Neuronal stem cell (in vitro differentiated cells): ENCODE measurements at regions not wholly inside any gene's neighbourhood (a gene's known extent, or its start where the extent isn't known, plus 50 kb on each side); places are given as distances from the start of the nearest gene placed in this dataset.
A peak's percentile ranks its signal among the peaks of the same experiment; 100 is the strongest.

ENCODE experiments used
- DNase-seq: peaks from one replicate; pipeline ENCODE4 v3.0.0-alpha.2; 2013; ENCODE audit warnings: low spot score
- H2AFZ ChIP-seq: one replicate; pipeline ENCODE4 v1.6.1; 2013; ENCODE audit warnings: mild to moderate bottlenecking, low read length, inconsistent platforms
- H2AK5ac ChIP-seq: 2 replicates; pipeline ENCODE4 v1.6.1; 2013; ENCODE audit warnings: low read depth, mild to moderate bottlenecking, inconsistent platforms, low read length, moderate library complexity, mixed read lengths
- H2BK120ac ChIP-seq: 2 replicates; pipeline ENCODE4 v1.6.1; 2013; ENCODE audit warnings: low read depth, mild to moderate bottlenecking, inconsistent platforms, low read length, moderate library complexity, mixed read lengths
- H2BK12ac ChIP-seq: one replicate; pipeline ENCODE4 v1.6.1; 2013; ENCODE audit warnings: low read length, inconsistent platforms
- H2BK15ac ChIP-seq: 2 replicates; pipeline ENCODE4 v1.6.1; 2013; ENCODE audit warnings: mild to moderate bottlenecking, low read length, inconsistent platforms, mixed read lengths
- H2BK5ac ChIP-seq: one replicate; pipeline ENCODE4 v1.6.1; 2013; ENCODE audit warnings: inconsistent platforms, mild to moderate bottlenecking, low read length, moderate library complexity
- H3K14ac ChIP-seq: one replicate; pipeline ENCODE4 v1.6.1; 2013; ENCODE audit warnings: low read length, inconsistent platforms
- H3K18ac ChIP-seq: 2 replicates; pipeline ENCODE4 v1.6.1; 2013; ENCODE audit warnings: low read length, inconsistent platforms
- H3K23ac ChIP-seq: 2 replicates; pipeline ENCODE4 v1.6.1; 2013; ENCODE audit warnings: low read depth, mild to moderate bottlenecking, mixed read lengths, low read length, inconsistent platforms; ENCODE audit not compliant: poor library complexity
- H3K27ac ChIP-seq: replicated peaks from 3 replicates; pipeline ENCODE4 v1.5.1; 2013; ENCODE audit warnings: low read length, inconsistent platforms
- H3K27me3 ChIP-seq, 3 experiments: 2 replicates each; pipeline ENCODE4 v1.6.1; 2013; ENCODE audit warnings: low read length in 3 of 3, mild to moderate bottlenecking in 2 of 3, inconsistent platforms in 1 of 3, low read depth in 1 of 3, mixed read lengths in 1 of 3, moderate library complexity in 1 of 3; ENCODE audit not compliant: control insufficient read depth in 3 of 3, insufficient read depth in 3 of 3
- H3K36me3 ChIP-seq, 2 donors: replicated peaks in 1 of 2; 2 replicates each; pipeline ENCODE4 v1.6.1; 2013; ENCODE audit warnings: low read length in 2 of 2; ENCODE audit not compliant: control insufficient read depth in 2 of 2, insufficient read depth in 2 of 2
- H3K4ac ChIP-seq: 2 replicates; pipeline ENCODE4 v1.6.1; 2013; ENCODE audit warnings: inconsistent platforms, mild to moderate bottlenecking, low read length, moderate library complexity
- H3K4me1 ChIP-seq, 2 donors: 1 replicate in 1 of 2; 2 replicates in 1 of 2; pipeline ENCODE4 v1.6.1; 2013; ENCODE audit warnings: low read length in 2 of 2, low read depth in 1 of 2; ENCODE audit not compliant: control insufficient read depth in 2 of 2, insufficient read depth in 1 of 2
- H3K4me2 ChIP-seq: one replicate; pipeline ENCODE4 v1.6.1; 2013; ENCODE audit warnings: mild to moderate bottlenecking, low read length, inconsistent platforms; ENCODE audit not compliant: insufficient read depth, poor library complexity, severe bottlenecking
- H3K4me3 ChIP-seq, 2 donors: 2 replicates each; pipeline ENCODE4 v1.5.1; 2013; ENCODE audit warnings: low read length in 2 of 2, mild to moderate bottlenecking in 2 of 2, inconsistent platforms in 1 of 2, moderate library complexity in 1 of 2
- H3K79me1 ChIP-seq: one replicate; pipeline ENCODE4 v1.6.1; 2013; ENCODE audit warnings: low read depth, mild to moderate bottlenecking, inconsistent platforms, low read length, moderate library complexity
- H3K9ac ChIP-seq: one replicate; pipeline ENCODE4 v1.6.1; 2013; ENCODE audit warnings: mild to moderate bottlenecking, low read depth, low read length, inconsistent platforms; ENCODE audit not compliant: poor library complexity
- H3K9me3 ChIP-seq, 2 donors: replicated peaks in 1 of 2; 2 replicates each; pipeline versions ENCODE3 to v1.6.1; 2013; ENCODE audit warnings: low read length in 2 of 2, mild to moderate bottlenecking in 2 of 2, inconsistent platforms in 1 of 2, low read depth in 1 of 2, mixed read lengths in 1 of 2, moderate library complexity in 1 of 2; ENCODE audit not compliant: control insufficient read depth in 2 of 2, insufficient read depth in 1 of 2
- H4K8ac ChIP-seq: one replicate; pipeline ENCODE4 v1.6.1; 2013; ENCODE audit warnings: low read depth, mild to moderate bottlenecking, inconsistent platforms, low read length, moderate library complexity
- H4K91ac ChIP-seq: one replicate; pipeline ENCODE4 v1.6.1; 2013; ENCODE audit warnings: low read length, low read depth, mild to moderate bottlenecking, inconsistent platforms; ENCODE audit not compliant: poor library complexity
- WGBS, 2 donors: extraction: QIAGEN DNeasy Blood & Tissue Kit; methylation state at CpG; one replicate each; pipeline ENCODE4 v1.1.7; 2013; ENCODE audit warnings: missing lambda C conversion rate in 2 of 2, mixed read lengths in 1 of 2; ENCODE audit not compliant: insufficient read length in 2 of 2, insufficient replicate concordance in 1 of 2; ENCODE audit errors: extremely low coverage in 2 of 2; 5-methylcytosine and 5-hydroxymethylcytosine counted together

DNA sequence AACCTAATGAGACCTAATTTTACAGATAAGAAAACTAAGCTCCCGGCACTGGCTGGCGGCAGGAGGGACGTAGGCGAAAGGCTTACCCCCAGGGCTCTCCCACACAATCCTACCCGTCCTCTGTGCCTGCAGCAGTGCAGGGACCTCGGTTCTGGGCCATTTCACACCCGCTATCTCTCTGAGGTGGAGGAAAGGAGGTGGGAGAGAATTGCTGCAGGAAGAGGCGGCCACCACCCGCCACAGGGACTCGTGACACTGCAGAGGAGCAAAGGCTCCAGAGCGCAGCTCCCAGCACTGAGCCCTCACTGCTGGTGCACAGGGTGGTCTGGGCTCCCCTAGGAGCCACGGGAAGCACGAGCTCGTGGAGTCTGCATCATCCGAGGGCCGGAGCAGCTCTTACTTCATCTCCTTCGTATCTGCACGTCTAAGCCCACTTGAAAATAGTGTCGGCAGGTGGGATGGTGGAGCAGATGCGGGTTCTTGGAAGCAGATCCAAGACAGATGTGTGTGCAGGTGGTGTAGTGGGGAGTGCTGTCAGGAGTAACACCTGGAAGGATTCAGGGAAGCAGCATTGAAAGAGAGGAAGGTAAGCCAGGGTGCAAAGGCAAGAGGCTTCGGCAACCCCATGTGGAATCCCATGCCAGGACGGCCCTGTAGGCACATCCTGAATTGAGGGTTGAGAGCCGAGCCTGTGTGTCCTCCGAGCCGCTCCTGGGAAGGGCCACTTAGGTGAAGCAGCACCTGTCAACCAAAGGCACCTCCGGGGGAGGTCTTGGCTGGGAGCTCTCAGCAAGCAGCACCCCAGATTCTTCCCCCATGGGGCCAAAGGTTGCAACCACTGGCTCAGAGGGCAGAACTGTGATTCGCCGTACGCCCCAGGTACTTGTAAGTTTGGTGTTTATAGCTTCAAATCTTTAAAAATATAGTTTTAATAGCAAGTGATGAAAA lies 115.8 kb upstream of the SPACA7 start:
- peak overlapping the region; percentile 76 for H3K18ac ChIP-seq
- no peaks in the 10 kb centered on the region for H3K36me3 ChIP-seq
- WGBS, 2 donors, result no CpG with 5 or more reads among the region's 29 CpGs
- H3K9me3 ChIP-seq, result peaks cover 5 to 17% of the 10 kb centered on the region in 2 donors
- H3K14ac ChIP-seq, result peak overlapping the region; percentile 1
- H3K4me3 ChIP-seq, result no peak overlapping the region
- no peak overlapping the region for H2BK5ac ChIP-seq
- no peak overlapping the region for H2AFZ ChIP-seq
- no peak overlapping the region for H2BK120ac ChIP-seq
- H3K9ac ChIP-seq, result no peak overlapping the region
- H3K27ac ChIP-seq, result no peak overlapping the region
- H3K4ac ChIP-seq, result no peak overlapping the region
- peak overlapping the region; percentile 4 for H2BK15ac ChIP-seq
- H4K91ac ChIP-seq, result no peak overlapping the region
- H2BK12ac ChIP-seq, result peak overlapping the region; percentile 89
- no peak overlapping the region for H3K4me2 ChIP-seq
- no peak overlapping the region for H3K23ac ChIP-seq
- H4K8ac ChIP-seq, result no peak overlapping the region
- peak overlapping the region; percentile 89 for H2AK5ac ChIP-seq
- peaks cover 0 to 1% of the 10 kb centered on the region in 2 donors for H3K4me1 ChIP-seq
- no peaks in the 10 kb centered on the region for H3K79me1 ChIP-seq
- no peak for DNase-seq
- H3K27me3 ChIP-seq, result no peaks in the 10 kb centered on the region

DNA sequence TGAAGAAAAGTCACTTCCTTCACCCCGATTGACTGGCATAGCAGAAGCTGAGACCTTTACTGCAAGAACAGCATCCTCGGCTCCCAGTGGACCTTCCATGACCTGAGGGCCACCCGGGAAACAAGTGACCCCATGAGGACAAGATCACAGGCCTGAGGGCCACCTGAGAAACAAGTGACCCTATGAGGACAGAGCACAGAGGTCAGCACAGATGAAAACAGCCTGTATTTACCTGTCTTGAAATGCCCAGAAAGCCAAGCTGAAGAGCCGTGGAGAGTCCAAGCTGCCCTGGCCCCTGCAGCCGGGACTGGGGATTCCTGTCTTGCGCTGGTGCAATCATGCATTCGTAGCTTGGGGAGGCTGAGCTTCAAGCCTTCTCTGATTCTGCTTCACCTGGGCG lies 114.2 kb upstream of the SPACA7 start:
- Histone ChIP-seq H4K91ac (no peak overlapping the region), H3K4ac (no peak overlapping the region), H2BK12ac (no peak overlapping the region), H3K36me3 (no peaks in the 10 kb centered on the region), H3K4me2 (no peak overlapping the region), H3K4me1 (peaks cover 0 to 1% of the 10 kb centered on the region in 2 donors), H3K23ac (no peak overlapping the region), H3K79me1 (no peaks in the 10 kb centered on the region), H2AFZ (no peak overlapping the region), H3K18ac (peak overlapping the region; percentile 15), H2BK120ac (no peak overlapping the region), H3K9me3 (peaks cover 3 to 13% of the 10 kb centered on the region in 2 donors), H2BK15ac (no peak overlapping the region), H3K4me3 (no peak overlapping the region), H2BK5ac (no peak overlapping the region), H4K8ac (no peak overlapping the region), H3K9ac (no peak overlapping the region), H3K27me3 (no peaks in the 10 kb centered on the region), H3K27ac (no peak overlapping the region), H2AK5ac (no peak overlapping the region), H3K14ac (no peak overlapping the region)
- DNase-seq, result no peak
- WGBS, 2 donors, result no CpG with 5 or more reads among the region's 8 CpGs

DNA sequence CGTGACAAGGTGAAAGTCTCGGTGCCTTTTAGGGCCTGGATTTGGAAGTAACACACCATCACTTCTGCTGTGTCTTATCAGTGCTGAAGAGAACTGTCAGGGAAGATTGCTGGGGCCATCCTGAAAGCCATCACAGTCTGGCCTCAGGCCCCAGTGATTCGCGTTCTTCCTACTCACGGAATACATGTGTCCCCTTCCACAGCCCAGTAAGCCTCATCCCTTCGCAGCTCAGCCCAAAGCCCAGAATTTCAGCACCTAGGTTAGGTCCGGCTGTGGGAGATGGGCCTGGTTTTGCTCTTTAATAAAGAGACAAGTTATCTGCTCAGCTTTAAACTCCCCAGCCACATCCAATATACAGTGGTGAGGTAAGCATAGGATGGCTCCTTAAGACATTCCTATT lies 113.0 kb upstream of the SPACA7 start:
- H2AK5ac ChIP-seq, result no peak overlapping the region
- peaks cover 3 to 9% of the 10 kb centered on the region in 2 donors for H3K9me3 ChIP-seq

DNA sequence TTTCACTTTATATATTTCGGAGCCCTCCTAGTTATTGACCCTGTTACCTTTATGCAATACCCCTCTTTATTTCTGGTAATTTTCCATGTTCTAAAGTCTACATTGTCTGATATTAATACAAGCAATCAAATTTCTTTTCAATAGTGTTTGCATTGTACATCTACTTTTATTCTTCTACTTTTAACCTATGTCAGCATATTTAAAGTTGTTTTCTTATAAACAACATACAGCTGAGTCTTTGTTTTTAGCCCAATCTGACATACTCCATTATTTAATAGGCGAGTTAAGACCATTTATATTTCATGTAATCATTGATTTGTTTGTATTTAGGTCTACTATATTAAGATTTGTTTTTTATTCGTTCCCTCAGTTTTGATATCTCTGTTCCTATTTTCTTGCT lies 108.5 kb upstream of the SPACA7 start:
- no peak overlapping the region for H3K23ac ChIP-seq
- H3K27me3 ChIP-seq, result no peaks in the 10 kb centered on the region
- H3K4me3 ChIP-seq, result no peak overlapping the region
- no peak overlapping the region for H2AFZ ChIP-seq
- H2BK15ac ChIP-seq, result no peak overlapping the region
- H2AK5ac ChIP-seq, result no peak overlapping the region
- no peaks in the 10 kb centered on the region for H3K36me3 ChIP-seq
- no peak overlapping the region for H3K14ac ChIP-seq
- H2BK12ac ChIP-seq, result no peak overlapping the region
- no peak overlapping the region for H3K18ac ChIP-seq
- H2BK120ac ChIP-seq, result no peak overlapping the region
- H3K9ac ChIP-seq, result no peak overlapping the region
- no peak for DNase-seq
- H3K4me2 ChIP-seq, result no peak overlapping the region
- no peak overlapping the region for H2BK5ac ChIP-seq
- H3K4me1 ChIP-seq, result peaks cover 2% of the 10 kb centered on the region in 2 donors
- no peaks in the 10 kb centered on the region for H3K79me1 ChIP-seq
- H4K8ac ChIP-seq, result no peak overlapping the region
- WGBS, 2 donors, result no CpG with 5 or more reads among the region's 3 CpGs
- no peak overlapping the region for H3K4ac ChIP-seq
- H3K27ac ChIP-seq, result no peak overlapping the region
- no peak overlapping the region for H4K91ac ChIP-seq
- peaks cover 3 to 20% of the 10 kb centered on the region in 2 donors for H3K9me3 ChIP-seq

More for the DNA sequence above, 113.0 kb upstream of the SPACA7 start:
- H3K23ac ChIP-seq, result no peak overlapping the region
- no peak overlapping the region for H2BK120ac ChIP-seq
- H3K4me3 ChIP-seq, result no peak overlapping the region
- H3K14ac ChIP-seq, result peak overlapping the region; percentile 4
- H2BK5ac ChIP-seq, result no peak overlapping the region
- no peak overlapping the region for H4K91ac ChIP-seq
- no peak overlapping the region for H4K8ac ChIP-seq
- peak overlapping the region; percentile 51 for H3K18ac ChIP-seq
- no peaks in the 10 kb centered on the region for H3K27me3 ChIP-seq
- H2BK12ac ChIP-seq, result no peak overlapping the region
- no peak overlapping the region for H2BK15ac ChIP-seq
- no CpG with 5 or more reads among the region's 7 CpGs for WGBS, 2 donors
- H3K9ac ChIP-seq, result no peak overlapping the region
- peaks cover 0 to 1% of the 10 kb centered on the region in 2 donors for H3K4me1 ChIP-seq
- H3K4ac ChIP-seq, result no peak overlapping the region
- no peak overlapping the region for H3K27ac ChIP-seq
- no peak overlapping the region for H2AFZ ChIP-seq
- H3K36me3 ChIP-seq, result no peaks in the 10 kb centered on the region
- no peaks in the 10 kb centered on the region for H3K79me1 ChIP-seq
- H3K4me2 ChIP-seq, result no peak overlapping the region
- DNase-seq, result no peak
